ENCODE measurements at regions not wholly inside any gene's neighbourhood (a gene's known extent, or its start where the extent isn't known, plus 50 kb on each side); places are given as distances from the start of the nearest gene placed in this dataset.
"Not testable (repeated sequence)": the region's sequence is repeated elsewhere in the genome, so short reads cannot be mapped to it uniquely, and the experiment has no call there.

GRCh38 chr3:181328346-181328745 is 338.8 kb upstream of the DNAJC19 start:
- no peak for TF ChIP-seq CTCF (IDR thresholded peaks at IDR 0.05; ENCODE audit: control insufficient read depth, insufficient read depth, low read depth, low read length, missing control alignments)
- no peak for DNase-seq (ENCODE audit: low read depth)
- no peak overlapping the region for H3K4me3 ChIP-seq (ENCODE audit: control insufficient read depth, low read depth, low read length)

- TF ChIP-seq CTCF (IDR thresholded peaks at IDR 0.05; ENCODE audit: control insufficient read depth, insufficient read depth, low read depth, low read length, missing control alignments), result no peak
- DNase-seq (ENCODE audit: low read depth), result no peak
- no peak overlapping the region for H3K4me3 ChIP-seq (ENCODE audit: control insufficient read depth, low read depth, low read length)
These were observed 337.8 kb upstream of the DNAJC19 start for GRCh38 chr3:181327349-181327748.

- TF ChIP-seq CTCF (IDR thresholded peaks at IDR 0.05; ENCODE audit: control insufficient read depth, insufficient read depth, low read depth, low read length, missing control alignments), result no peak
- H3K4me3 ChIP-seq (ENCODE audit: control insufficient read depth, low read depth, low read length), result no peak overlapping the region
- no peak for DNase-seq (ENCODE audit: low read depth)
These were observed 337.2 kb upstream of the DNAJC19 start for GRCh38 chr3:181326637-181327223.

- not testable (repeated sequence) for DNase-seq (ENCODE audit: low read depth); H3K4me3 ChIP-seq (ENCODE audit: control insufficient read depth, low read depth, low read length)
These were observed 335.0 kb upstream of the DNAJC19 start for GRCh38 chr3:181324516-181324915.

GRCh38 chr3:181318321-181318720 is 328.8 kb upstream of the DNAJC19 start:
- DNase-seq (ENCODE audit: low read depth), result no peak
- TF ChIP-seq CTCF (IDR thresholded peaks at IDR 0.05; ENCODE audit: control insufficient read depth, insufficient read depth, low read depth, low read length, missing control alignments), result no peak
- no peak overlapping the region for H3K4me3 ChIP-seq (ENCODE audit: control insufficient read depth, low read depth, low read length)

GRCh38 chr3:181317508-181317907 is 328.0 kb upstream of the DNAJC19 start:
- no peak for TF ChIP-seq CTCF (IDR thresholded peaks at IDR 0.05; ENCODE audit: control insufficient read depth, insufficient read depth, low read depth, low read length, missing control alignments)
- DNase-seq (ENCODE audit: low read depth), result no peak
- no peak overlapping the region for H3K4me3 ChIP-seq (ENCODE audit: control insufficient read depth, low read depth, low read length)

GRCh38 chr3:181316482-181316881 is 326.9 kb upstream of the DNAJC19 start:
- TF ChIP-seq CTCF (IDR thresholded peaks at IDR 0.05; ENCODE audit: control insufficient read depth, insufficient read depth, low read depth, low read length, missing control alignments), result no peak
- no peak overlapping the region for H3K4me3 ChIP-seq (ENCODE audit: control insufficient read depth, low read depth, low read length)
- DNase-seq (ENCODE audit: low read depth), result no peak
